Cardiac muscle cell (in vitro differentiated cells and primary cell): ENCODE measurements at regions not wholly inside any gene's neighbourhood (a gene's known extent, or its start where the extent isn't known, plus 50 kb on each side); places are given as distances from the start of the nearest gene placed in this dataset.
"Not testable (repeated sequence)": the region's sequence is repeated elsewhere in the genome, so short reads cannot be mapped to it uniquely, and the experiment has no call there.

ENCODE experiments used
- DNase-seq, 2 donors: peaks; one replicate each; pipeline versions ENCODE4 v3.0.0 to v3.0.0-alpha.2; 2010 to 2017; ENCODE audit warnings: low read depth in 1 of 2, low spot score in 1 of 2
- H3K27ac ChIP-seq: fragments of 200-600 bp; sonication (generic); 2 replicates; pipeline ENCODE4 v1.5.1; 2016
- H3K27me3 ChIP-seq: fragments of 200-600 bp; sonication (generic); 2 replicates; pipeline ENCODE4 v1.6.0; 2016; ENCODE audit warnings: control low read depth
- H3K36me3 ChIP-seq: fragments of 200-600 bp; sonication (generic); 2 replicates; pipeline ENCODE4 v1.5.1; 2016; ENCODE audit warnings: control low read depth
- H3K4me1 ChIP-seq: fragments of 200-600 bp; sonication (generic); 2 replicates; pipeline ENCODE4 v1.8.1; 2017; ENCODE audit warnings: low read depth, mild to moderate bottlenecking, mixed run types
- H3K4me3 ChIP-seq: fragments of 200-600 bp; sonication (generic); 2 replicates; pipeline ENCODE4 v1.5.1; 2016; ENCODE audit warnings: mild to moderate bottlenecking
- H3K9me3 ChIP-seq: fragments of 200-600 bp; sonication (generic); 2 replicates; pipeline ENCODE4 v1.5.1; 2017; ENCODE audit warnings: low read depth, mild to moderate bottlenecking, control low read depth
- CTCF ChIP-seq: IDR thresholded peaks from 2 replicates; pipeline ENCODE4 v1.5.1; 2012; ENCODE audit warnings: low read depth, mild to moderate bottlenecking, low read length

GRCh38 chr6:51302431-51302830 is 483.8 kb downstream of the TFAP2B start:
- Histone ChIP-seq H3K4me3 (no peak overlapping the region), H3K27ac (no peak overlapping the region), H3K27me3 (no peaks in the 10 kb centered on the region), H3K4me1 (no peaks in the 10 kb centered on the region), H3K9me3 (no peaks in the 10 kb centered on the region), H3K36me3 (no peaks in the 10 kb centered on the region)
- TF ChIP-seq CTCF: no peak
- DNase-seq: no peak

DNA sequence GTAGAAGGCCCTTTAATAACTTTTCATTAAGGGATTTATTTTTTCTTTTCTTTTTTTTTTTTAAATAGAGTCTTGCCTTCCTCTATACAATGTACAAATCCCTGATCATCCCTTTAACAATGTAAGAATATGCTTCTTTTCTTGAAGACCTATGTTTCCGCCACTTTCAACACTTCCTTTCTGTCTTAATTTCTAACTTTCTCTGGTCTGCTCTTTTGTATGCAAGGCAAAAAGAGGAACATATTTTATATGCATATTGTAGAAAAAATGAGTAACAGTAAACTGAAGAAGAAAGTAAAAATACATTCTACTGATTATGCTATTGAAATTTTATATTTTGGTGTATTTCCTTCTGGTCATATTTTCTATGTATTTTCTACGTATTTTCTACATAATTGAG is 484.7 kb downstream of the TFAP2B start:
- Histone ChIP-seq H3K27ac (no peak overlapping the region), H3K9me3 (no peaks in the 10 kb centered on the region), H3K36me3 (no peaks in the 10 kb centered on the region), H3K4me1 (no peaks in the 10 kb centered on the region), H3K27me3 (no peaks in the 10 kb centered on the region), H3K4me3 (no peak overlapping the region)
- no peak for DNase-seq
- no peak for TF ChIP-seq CTCF

DNA sequence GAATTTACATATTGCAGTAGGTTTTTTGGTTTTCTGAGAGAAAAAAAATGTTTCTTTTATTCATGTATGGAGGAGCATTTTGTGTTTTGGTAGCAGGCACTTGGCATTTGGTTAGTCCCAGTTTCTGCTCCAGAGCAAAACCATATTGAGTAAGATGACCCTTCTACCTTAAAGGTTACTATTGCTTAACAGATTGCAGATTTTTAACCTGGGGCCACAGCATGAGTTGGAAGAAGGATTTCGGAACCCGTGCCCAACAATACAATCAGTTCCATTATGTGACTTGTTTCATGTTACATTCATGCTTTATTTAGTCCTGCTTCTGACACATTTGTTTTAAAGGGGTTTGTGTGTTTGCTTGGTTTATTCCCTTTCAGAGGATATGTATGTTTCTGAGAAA is 496.3 kb downstream of the TFAP2B start:
- Histone ChIP-seq H3K36me3 (no peaks in the 10 kb centered on the region), H3K9me3 (no peaks in the 10 kb centered on the region), H3K27me3 (no peaks in the 10 kb centered on the region), H3K4me3 (no peak overlapping the region), H3K4me1 (no peaks in the 10 kb centered on the region), H3K27ac (no peak overlapping the region)
- no peak for DNase-seq
- no peak for TF ChIP-seq CTCF

DNA sequence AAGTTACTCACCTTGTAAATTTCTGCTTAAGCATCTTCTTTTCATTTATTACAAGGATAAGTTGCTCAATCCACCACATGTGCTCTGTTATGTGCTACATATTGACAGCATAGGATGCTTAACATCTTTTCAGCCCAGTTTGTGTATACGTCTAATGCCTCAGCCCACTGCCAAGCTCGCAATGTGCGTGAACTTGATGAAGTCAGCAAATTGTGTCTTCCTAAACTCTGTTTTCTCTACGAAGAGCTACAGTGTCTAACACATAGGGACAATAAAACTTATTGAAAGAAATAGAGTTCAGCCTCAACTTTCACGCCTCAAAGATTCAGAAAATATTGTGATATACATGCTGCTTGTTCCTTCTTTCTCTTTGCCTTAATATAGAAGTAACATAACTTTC is 500.0 kb downstream of the TFAP2B start:
- Histone ChIP-seq H3K36me3 (no peaks in the 10 kb centered on the region), H3K9me3 (no peaks in the 10 kb centered on the region), H3K27ac (no peak overlapping the region), H3K4me1 (no peaks in the 10 kb centered on the region), H3K27me3 (no peaks in the 10 kb centered on the region), H3K4me3 (no peak overlapping the region)
- TF ChIP-seq CTCF: no peak
- DNase-seq: no peak

DNA sequence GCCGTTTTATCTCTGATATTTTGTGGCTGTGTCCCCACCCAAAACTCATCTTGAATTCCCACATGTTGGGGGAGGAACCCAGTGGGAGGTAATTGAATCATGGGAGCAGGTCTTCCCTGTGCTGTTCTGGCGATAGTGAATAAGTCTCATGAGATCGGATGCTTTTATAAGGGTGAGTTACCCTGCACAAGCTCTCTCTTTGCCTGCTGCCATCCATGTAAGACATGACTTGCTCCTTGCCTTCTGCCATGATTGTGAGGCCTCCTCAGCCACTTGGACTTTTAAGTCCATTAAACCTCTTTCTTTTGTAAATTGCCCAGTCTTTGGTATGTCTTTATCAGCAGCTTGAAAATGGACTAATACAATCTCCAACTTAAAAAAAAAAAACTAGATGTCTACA is 502.8 kb downstream of the TFAP2B start:
- not testable (repeated sequence) for H3K4me3 ChIP-seq, DNase-seq, H3K27me3 ChIP-seq, H3K9me3 ChIP-seq, H3K36me3 ChIP-seq, H3K4me1 ChIP-seq, H3K27ac ChIP-seq

DNA sequence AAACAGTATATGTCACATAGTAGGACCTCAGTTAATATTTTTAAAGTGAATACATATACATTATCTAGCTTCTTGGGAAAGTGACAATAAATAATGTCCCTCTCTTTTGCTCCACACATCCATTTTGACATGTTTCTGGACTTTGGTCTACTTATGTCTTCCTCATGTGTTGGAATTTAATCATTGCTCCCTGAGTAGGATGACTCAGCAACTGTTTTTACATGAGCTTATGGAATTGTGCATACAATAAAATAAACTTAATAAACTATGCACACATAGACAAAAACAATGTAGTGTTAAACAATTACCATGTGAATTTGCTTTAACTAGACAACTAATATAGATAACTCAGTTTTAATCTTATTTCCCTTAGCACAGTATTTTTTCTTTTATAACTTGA is 503.8 kb downstream of the TFAP2B start:
- no peaks in the 10 kb centered on the region for H3K4me1 ChIP-seq
- no peaks in the 10 kb centered on the region for H3K27me3 ChIP-seq
- TF ChIP-seq CTCF: no peak
- no peak for DNase-seq
- H3K4me3 ChIP-seq: no peak overlapping the region
- no peaks in the 10 kb centered on the region for H3K9me3 ChIP-seq
- no peak overlapping the region for H3K27ac ChIP-seq
- no peaks in the 10 kb centered on the region for H3K36me3 ChIP-seq
